NCI-H2196 treated with DMSO at 0.1 percent for 48 hours (cell line): ENCODE measurements at regions not wholly inside any gene's neighbourhood (a gene's known extent, or its start where the extent isn't known, plus 50 kb on each side); places are given as distances from the start of the nearest gene placed in this dataset.
"Not testable (repeated sequence)": the region's sequence is repeated elsewhere in the genome, so short reads cannot be mapped to it uniquely, and the experiment has no call there.

Experiments used
- DNase-seq: peaks from one replicate; lab custom pipeline; 2025; ENCODE audit not compliant: unreplicated experiment; lab: John Stamatoyannopoulos, UW

DNA sequence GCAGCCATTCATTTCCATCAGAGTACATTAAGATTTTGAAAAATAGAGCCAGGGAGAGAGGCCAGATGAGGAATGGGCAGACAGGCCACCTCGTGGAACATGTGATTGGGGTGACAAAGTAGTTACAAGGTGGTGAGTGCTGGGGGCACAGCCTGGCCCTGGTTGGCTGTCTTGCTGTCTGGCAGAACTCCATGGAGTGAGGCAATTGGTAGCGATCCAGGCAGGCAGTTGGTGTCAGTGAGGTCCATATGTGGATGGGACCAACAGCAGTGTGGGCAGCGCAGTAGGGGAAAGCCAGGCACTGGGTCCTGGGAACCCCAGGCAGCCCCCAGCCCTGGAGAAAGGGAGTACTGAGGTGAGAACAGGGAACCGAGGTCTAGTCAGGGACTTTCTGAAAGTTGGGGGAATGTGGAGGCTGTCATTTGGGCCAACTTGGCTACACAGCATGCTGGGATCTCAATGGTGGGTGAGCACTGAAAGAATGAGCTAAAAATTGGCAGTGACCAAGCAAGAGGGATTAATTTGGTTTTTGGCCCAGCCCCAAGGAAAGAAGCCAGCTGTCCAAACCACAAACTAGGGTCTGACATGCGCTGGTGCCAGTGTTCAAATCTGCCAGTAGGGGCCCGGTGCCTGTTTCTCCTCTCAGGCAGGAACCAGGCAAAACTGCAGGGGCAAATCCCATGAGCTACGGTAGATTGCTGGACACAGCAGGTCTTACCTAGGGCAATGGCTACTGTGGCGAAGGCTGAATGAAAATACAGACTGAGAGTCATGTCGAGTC is 61.4 kb upstream of the E2F3 start:
- DNase-seq, result no peak

DNA sequence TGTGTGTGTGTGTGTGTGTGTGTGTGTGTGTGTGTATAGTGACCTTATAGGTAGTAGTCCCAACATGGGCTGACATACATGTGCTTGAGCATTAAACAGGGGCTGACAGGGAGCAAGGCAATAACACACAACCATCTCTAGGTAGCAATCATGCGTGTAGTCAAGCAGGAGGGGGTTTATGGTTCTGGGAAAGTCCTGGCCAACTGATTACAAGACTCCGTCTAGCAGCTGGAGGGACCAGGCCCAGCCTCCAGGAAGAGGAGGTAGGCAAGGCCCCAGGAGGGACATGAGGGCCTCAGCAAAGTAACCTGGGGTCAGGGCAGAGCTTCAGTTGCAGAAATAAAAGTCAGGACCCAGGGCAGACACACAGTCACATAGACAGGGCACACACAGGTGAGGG is 60.6 kb upstream of the E2F3 start:
- DNase-seq, result no peak

DNA sequence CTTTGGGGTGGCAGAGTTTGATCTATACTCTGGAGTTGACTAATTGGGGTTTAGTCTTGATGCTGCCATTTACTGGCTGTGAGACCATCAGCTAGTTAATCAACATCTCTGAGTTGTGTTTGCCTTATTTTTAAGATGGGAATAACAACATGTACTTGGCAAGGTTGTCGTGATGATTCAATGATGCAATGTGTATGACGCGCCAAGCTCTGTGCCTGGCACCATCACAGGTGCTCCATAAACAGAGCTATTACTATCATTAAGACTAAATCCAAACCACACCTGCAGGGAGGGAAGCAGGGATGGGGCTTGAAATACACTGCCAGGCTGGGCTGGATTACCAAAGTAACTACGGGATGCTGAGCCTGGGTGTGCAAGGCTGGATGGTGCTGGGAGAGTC is 60.1 kb upstream of the E2F3 start:
- DNase-seq, result no peak

DNA sequence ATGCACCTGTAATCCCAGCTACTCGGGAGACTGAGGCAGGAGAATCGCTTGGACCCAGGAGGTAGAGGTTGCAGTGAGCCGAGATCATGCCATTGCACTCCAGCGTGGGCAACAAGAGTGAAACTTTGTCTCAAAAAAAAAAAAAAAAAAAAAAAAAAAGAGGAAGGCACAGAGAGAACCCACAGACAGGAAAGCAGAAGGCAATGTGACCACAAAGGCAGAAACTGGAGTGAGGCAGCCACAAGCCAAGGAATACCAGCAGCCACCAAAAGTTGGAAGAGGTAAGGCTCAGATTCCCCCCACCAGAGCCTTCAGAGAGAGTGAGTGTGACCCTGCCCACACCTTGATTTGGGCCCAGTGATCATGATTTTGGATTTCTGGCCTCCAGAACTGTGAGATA is 54.7 kb upstream of the E2F3 start:
- not testable (repeated sequence) for DNase-seq

DNA sequence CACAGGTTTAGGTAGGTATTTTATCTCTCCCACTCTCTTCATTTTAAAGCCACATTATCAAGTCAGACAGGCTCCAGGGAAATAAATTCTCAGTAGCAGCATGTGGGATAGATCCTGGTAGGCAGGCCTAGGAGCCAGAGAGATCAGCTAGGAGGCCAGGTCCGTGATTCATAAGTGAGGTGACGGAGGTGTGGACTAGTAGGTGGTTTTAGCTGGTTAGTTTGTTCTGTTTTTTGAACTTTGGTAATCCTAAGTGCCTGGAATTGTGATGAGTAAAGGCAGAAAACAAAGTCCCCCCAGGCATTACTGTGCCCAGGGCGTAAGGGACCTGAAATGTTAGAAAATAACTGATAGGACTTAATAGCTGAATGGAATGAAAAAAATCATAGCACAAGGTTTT is 53.6 kb upstream of the E2F3 start:
- DNase-seq, result no peak

DNA sequence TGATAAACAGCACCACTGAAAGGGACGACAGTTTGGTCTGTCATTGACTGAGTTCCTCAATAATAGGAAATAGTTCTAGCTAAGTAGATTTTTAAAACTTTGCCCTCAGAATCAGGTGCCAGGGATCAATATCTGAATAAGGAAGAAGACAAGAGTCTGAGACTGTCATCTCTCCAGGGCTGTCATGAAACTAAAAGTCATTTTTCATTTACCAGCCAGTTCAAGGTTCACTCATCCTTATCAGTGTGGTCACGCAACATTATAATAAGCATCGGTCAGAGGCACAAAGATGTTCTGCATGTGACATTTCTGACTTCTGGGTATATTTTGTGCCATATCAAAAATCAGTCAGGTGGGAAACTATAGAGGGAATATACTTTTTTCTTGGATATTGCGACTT is 52.5 kb upstream of the E2F3 start:
- DNase-seq, result no peak

DNA sequence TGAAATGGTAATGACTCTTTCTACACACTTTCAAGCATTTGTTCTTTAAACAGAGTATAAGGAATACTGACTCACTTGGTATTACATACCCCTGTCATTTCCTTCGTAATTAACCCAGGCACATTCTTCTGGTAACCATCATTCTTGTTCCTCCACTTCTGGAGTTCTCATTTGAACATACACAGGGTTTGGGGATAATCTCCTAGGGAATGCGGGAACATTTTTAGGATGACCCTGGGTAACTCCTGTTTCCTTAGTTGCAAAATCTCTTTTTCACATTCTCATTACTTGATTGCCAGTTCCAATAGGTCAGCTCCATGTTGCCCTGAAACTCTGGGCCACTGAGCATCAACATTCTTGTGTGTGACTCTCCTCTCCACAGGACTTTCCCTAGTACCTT is 51.5 kb upstream of the E2F3 start:
- no peak for DNase-seq

DNA sequence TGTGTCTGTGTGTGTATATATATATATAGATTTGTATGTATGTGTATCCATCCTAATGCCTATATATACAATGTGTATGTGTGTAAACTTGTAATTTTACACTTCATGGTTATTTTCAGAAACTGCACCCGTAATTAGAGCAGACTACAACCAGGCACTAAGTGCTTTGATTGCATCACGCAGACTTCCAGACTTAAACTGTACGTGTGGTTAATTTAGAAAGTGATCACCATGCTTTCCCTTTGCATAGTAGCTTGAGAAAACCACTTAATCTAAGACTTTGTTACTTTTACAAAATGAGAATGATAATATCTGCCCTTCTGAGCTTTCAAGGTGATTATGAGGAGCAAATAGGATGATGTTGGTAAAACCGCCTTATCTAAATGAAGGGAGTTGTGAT is 50.1 kb upstream of the E2F3 start:
- no peak for DNase-seq
